Mesothelial cell of epicardium (in vitro differentiated cells): ENCODE measurements at regions not wholly inside any gene's neighbourhood (a gene's known extent, or its start where the extent isn't known, plus 50 kb on each side); places are given as distances from the start of the nearest gene placed in this dataset.
"Not testable (repeated sequence)": the region's sequence is repeated elsewhere in the genome, so short reads cannot be mapped to it uniquely, and the experiment has no call there.

Experiments used
- DNase-seq, 2 experiments: peaks; one replicate each; pipeline ENCODE4 v3.0.0; 2021; ENCODE audit warnings: low spot score in 2 of 2; ENCODE audit not compliant: unreplicated experiment in 2 of 2
- H3K27ac Mint-ChIP-seq: 2 replicates; pipeline ENCODE4 v1.8.0; 2021; ENCODE audit warnings: mixed read lengths
- H3K27me3 Mint-ChIP-seq: 2 replicates; pipeline ENCODE4 v1.8.0; 2021; ENCODE audit warnings: low read depth, mixed read lengths
- H3K36me3 Mint-ChIP-seq: 2 replicates; pipeline ENCODE4 v1.8.0; 2021; ENCODE audit warnings: mixed read lengths
- H3K4me1 Mint-ChIP-seq: 2 replicates; pipeline ENCODE4 v1.8.0; 2021; ENCODE audit warnings: mixed read lengths
- H3K4me3 Mint-ChIP-seq: 2 replicates; pipeline ENCODE4 v1.8.0; 2021; ENCODE audit warnings: mild to moderate bottlenecking, moderate library complexity, mixed read lengths
- H3K9me3 Mint-ChIP-seq: 2 replicates; pipeline ENCODE4 v1.8.0; 2021; ENCODE audit warnings: mixed read lengths
- TF ChIP-seq, protein P1 (sequence below): fragments of 200-600 bp; sonication (generic); IDR thresholded peaks from one replicate; pipeline ENCODE4 v1.5.0; 2021; ENCODE audit warnings: antibody characterized with exemption; ENCODE audit not compliant: unreplicated experiment

DNA sequence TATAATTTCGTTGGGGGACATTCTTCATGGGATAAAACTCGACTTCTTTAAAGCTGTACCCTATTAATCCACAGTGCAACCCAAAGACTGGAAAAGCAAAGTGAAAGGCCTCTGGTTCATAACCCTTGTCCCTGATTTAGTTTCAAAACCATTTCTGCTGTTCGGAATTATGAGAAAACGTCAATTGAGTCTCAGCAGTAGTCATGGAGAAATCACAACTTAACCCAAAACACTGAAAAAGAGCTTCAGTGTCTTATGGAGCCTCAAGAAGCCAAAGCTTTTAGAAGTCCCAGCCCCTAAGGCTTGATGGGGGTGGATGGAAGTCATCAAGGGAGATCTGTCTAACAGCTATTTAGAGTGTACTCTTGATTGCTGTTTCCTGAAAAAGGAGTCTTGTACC, 73.5 kb upstream of the VCAM1 start:
- Mint-ChIP-seq H3K4me3 (no peak overlapping the region), H3K27ac (no peak overlapping the region), H3K4me1 (peaks cover 6% of the 10 kb centered on the region), H3K9me3 (peaks cover 35% of the 10 kb centered on the region), H3K36me3 (peaks cover 2% of the 10 kb centered on the region), H3K27me3 (no peaks in the 10 kb centered on the region)
- TF ChIP-seq, protein P1, sequence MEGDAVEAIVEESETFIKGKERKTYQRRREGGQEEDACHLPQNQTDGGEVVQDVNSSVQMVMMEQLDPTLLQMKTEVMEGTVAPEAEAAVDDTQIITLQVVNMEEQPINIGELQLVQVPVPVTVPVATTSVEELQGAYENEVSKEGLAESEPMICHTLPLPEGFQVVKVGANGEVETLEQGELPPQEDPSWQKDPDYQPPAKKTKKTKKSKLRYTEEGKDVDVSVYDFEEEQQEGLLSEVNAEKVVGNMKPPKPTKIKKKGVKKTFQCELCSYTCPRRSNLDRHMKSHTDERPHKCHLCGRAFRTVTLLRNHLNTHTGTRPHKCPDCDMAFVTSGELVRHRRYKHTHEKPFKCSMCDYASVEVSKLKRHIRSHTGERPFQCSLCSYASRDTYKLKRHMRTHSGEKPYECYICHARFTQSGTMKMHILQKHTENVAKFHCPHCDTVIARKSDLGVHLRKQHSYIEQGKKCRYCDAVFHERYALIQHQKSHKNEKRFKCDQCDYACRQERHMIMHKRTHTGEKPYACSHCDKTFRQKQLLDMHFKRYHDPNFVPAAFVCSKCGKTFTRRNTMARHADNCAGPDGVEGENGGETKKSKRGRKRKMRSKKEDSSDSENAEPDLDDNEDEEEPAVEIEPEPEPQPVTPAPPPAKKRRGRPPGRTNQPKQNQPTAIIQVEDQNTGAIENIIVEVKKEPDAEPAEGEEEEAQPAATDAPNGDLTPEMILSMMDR: no peak
- DNase-seq: no peak

DNA sequence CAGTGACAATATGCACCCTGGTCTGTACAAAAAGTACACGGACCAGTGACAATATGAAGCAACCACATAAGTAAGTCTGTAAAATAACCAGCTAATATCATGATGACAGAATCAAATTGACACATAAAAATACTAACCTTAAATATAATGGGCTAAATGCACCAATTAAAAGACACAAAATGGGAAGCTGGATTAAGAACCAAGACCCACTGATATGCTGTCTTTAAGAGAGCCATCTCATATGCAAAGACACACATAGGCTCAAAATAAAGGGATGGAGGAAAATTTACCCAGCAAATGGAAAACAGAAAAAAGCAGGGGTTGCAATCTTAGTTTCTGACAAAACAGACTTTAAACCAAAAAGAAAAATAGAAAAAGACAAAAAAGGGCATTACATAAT, 70.4 kb upstream of the VCAM1 start:
- Mint-ChIP-seq H3K4me3 (no peak overlapping the region), H3K9me3 (peaks cover 32% of the 10 kb centered on the region), H3K27me3 (no peaks in the 10 kb centered on the region), H3K36me3 (peaks cover 2% of the 10 kb centered on the region), H3K27ac (no peak overlapping the region), H3K4me1 (no peaks in the 10 kb centered on the region)
- TF ChIP-seq, protein P1: no peak
- DNase-seq: no peak

DNA sequence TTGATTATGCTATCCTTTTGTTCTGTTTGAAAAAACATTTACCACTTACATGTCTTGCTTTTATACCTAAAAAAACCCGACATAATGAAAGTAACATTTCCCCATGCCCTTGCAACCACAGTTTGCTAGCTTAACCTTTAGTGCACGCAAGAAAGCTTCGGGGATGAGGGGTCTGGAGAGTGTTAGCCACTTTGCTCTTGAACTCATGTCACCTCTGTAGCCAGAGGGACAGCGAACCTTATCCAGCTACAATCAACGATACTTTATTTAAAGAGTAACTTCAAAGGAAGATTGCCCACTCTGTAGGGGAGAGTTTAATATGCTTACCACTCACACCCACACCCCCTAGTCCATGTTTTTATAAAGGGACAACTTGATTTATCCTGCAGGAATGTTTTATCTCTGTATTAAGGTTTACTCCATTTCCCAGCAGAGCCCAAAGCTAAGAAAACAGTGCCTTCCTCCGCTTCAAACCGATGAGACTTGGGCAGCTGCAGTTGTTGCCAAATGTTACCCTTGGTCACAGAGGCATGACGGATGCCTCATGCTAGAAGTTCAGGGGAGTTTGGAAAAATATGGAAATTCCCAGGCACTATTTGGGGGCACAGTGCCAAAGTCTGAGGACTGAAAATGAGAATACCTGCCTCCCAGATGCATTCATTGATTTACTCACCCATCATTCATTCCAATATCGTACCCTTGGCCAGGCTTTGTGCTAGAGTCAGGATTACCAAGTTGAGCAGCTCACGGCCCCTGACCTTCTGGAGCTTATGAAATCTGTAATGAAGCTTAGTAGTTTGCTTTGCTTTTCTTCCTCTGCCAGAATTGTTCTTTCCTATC, 61.4 kb upstream of the VCAM1 start:
- H3K27me3 Mint-ChIP-seq: peaks cover 2% of the 10 kb centered on the region
- H3K4me1 Mint-ChIP-seq: peaks cover 14% of the 10 kb centered on the region
- H3K9me3 Mint-ChIP-seq: no peaks in the 10 kb centered on the region
- H3K27ac Mint-ChIP-seq: peak overlapping the region; percentile 14
- TF ChIP-seq, protein P1: no peak
- DNase-seq: no peak
- H3K36me3 Mint-ChIP-seq: no peaks in the 10 kb centered on the region
- no peak overlapping the region for H3K4me3 Mint-ChIP-seq

DNA sequence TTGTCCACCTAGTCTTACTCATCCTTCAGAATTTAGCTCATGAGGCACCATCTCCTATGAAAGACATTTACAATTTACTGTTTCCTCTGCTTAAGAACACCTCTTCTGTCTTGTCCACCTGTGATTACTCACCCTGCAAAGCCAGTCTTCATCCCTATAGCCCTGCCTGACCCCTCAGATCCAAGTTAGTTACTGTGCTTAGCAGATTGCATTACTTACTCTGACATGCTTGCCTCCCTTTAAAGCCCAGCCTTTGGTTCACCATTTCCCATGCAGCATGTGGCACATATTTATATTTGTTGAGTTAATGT, 60.9 kb upstream of the VCAM1 start:
- no peaks in the 10 kb centered on the region for H3K36me3 Mint-ChIP-seq
- H3K27ac Mint-ChIP-seq: peak overlapping the region; percentile 14

DNA sequence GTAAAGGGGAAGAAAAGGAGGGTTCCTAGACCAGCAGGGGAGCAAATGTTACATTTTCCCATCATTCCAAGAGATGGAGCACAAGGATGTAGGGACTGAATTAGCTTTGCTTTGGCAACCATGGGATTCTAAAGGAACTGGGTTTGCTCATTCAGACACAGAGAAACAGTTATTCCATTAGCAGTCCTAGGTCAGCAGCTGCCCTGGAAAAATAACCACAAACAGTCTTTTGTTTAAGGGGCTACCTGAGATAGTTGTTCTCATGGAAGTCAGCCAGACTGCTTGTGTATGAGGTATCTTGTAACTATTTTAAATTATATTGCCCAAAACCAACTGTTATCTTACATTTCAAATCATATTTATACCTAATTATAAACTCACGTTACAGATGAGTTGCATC, 58.4 kb upstream of the VCAM1 start:
- Mint-ChIP-seq H3K4me1 (peaks cover 14% of the 10 kb centered on the region), H3K27ac (no peak overlapping the region), H3K27me3 (peaks cover 2% of the 10 kb centered on the region), H3K36me3 (no peaks in the 10 kb centered on the region), H3K4me3 (no peak overlapping the region), H3K9me3 (no peaks in the 10 kb centered on the region)
- TF ChIP-seq, protein P1: no peak
- no peak for DNase-seq

More for the DNA sequence above, 60.9 kb upstream of the VCAM1 start:
- TF ChIP-seq, protein P1: no peak
- H3K4me1 Mint-ChIP-seq: peaks cover 14% of the 10 kb centered on the region
- H3K9me3 Mint-ChIP-seq: no peaks in the 10 kb centered on the region
- no peak for DNase-seq
- peaks cover 2% of the 10 kb centered on the region for H3K27me3 Mint-ChIP-seq
- no peak overlapping the region for H3K4me3 Mint-ChIP-seq

DNA sequence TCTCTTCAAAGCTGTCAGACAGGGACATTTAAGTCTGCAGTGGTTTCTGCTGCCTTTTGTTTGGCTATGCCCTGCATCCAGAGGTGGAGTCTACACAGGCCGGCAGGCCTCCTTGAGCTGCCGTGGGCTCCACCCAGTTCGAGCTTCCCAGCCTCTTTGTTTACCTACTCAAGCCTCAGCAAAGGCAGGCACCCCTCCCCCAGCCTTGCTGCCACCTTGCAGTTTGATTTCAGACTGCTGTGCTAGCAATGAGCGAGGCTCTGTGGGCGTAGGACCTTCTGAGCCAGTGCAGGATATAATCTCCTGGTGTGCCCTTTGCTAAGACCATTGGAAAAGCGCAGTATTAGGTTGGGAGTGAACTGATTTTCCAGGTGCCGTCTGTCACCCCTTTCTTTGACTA, 51.0 kb upstream of the VCAM1 start:
- H3K4me1 Mint-ChIP-seq, H3K27me3 Mint-ChIP-seq, DNase-seq, H3K4me3 Mint-ChIP-seq, H3K27ac Mint-ChIP-seq, H3K36me3 Mint-ChIP-seq, H3K9me3 Mint-ChIP-seq: not testable (repeated sequence)
